Osteoblast (primary cell): ENCODE measurements at regions not wholly inside any gene's neighbourhood (a gene's known extent, or its start where the extent isn't known, plus 50 kb on each side); places are given as distances from the start of the nearest gene placed in this dataset.

Experiments used
- DNase-seq: peaks from one replicate; pipeline ENCODE4 v3.0.0; 2011; ENCODE audit warnings: low spot score, mixed read lengths; ENCODE audit not compliant: insufficient read length; ENCODE audit errors: missing footprints
- H2AFZ ChIP-seq: 2 replicates; pipeline ENCODE4 v1.6.0; 2011; ENCODE audit warnings: mild to moderate bottlenecking, low read length
- H3K27ac ChIP-seq: 2 replicates; pipeline ENCODE4 v1.5.1; 2011; ENCODE audit warnings: mild to moderate bottlenecking, low read depth, low read length, moderate library complexity
- H3K27me3 ChIP-seq: 2 replicates; pipeline ENCODE4 v1.6.0; 2012; ENCODE audit warnings: mild to moderate bottlenecking, control low read depth, inconsistent platforms, low read length, moderate library complexity; ENCODE audit not compliant: insufficient read depth
- H3K36me3 ChIP-seq: 2 replicates; pipeline ENCODE4 v1.5.1; 2011; ENCODE audit warnings: mild to moderate bottlenecking, low read length, control low read depth, moderate library complexity; ENCODE audit not compliant: insufficient read depth
- H3K4me1 ChIP-seq: 2 replicates; pipeline ENCODE4 v1.5.1; 2011; ENCODE audit warnings: mild to moderate bottlenecking, low read length, control low read depth, moderate library complexity; ENCODE audit not compliant: insufficient read depth
- H3K4me2 ChIP-seq: 2 replicates; pipeline ENCODE4 v1.6.0; 2011; ENCODE audit warnings: mild to moderate bottlenecking, low read length; ENCODE audit not compliant: insufficient read depth
- H3K4me3 ChIP-seq: fragments of 200-600 bp; sonication (generic); 3 replicates; pipeline ENCODE4 v1.5.1; 2012; ENCODE audit warnings: mild to moderate bottlenecking, low read length, inconsistent platforms; ENCODE audit not compliant: insufficient read depth
- H3K79me2 ChIP-seq: 2 replicates; pipeline ENCODE4 v1.6.0; 2012; ENCODE audit warnings: mild to moderate bottlenecking, low read length, control low read depth, inconsistent platforms; ENCODE audit not compliant: insufficient read depth
- H3K9me3 ChIP-seq: 2 replicates; pipeline ENCODE4 v1.5.1; 2011; ENCODE audit warnings: low read depth, low read length, control low read depth
- H4K20me1 ChIP-seq: 2 replicates; pipeline ENCODE4 v1.6.0; 2012; ENCODE audit warnings: mild to moderate bottlenecking, low read length, control low read depth; ENCODE audit not compliant: insufficient read depth
- TF ChIP-seq, protein P1 (sequence below): IDR thresholded peaks from 2 replicates; pipeline ENCODE4 v1.5.1; 2011; ENCODE audit warnings: mild to moderate bottlenecking, low read depth, low read length, moderate library complexity; ENCODE audit errors: extremely low read depth

DNA sequence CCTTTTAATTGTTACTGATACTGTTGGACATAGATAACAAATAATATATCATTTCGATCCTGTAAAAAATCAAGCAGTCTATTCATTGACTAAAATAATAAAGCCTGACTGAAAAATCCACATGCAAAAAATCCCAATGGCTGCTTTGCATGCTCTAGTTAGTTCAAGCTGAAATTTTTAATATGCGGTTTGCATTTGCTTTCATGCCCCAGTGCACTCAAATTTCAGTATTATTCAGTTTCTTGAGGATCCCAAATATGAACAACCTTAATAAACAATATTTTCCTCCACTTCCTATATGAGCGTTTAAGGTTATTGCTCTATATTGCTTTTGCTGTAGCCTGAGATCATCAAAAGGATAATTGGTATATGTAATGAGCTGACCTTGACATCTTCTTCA lies 75.1 kb upstream of the DPH5 start:
- Histone ChIP-seq H3K36me3 (no peaks in the 10 kb centered on the region), H3K4me1 (no peaks in the 10 kb centered on the region), H3K27ac (no peak overlapping the region), H3K4me2 (no peak overlapping the region), H3K27me3 (no peaks in the 10 kb centered on the region), H3K4me3 (no peak overlapping the region), H4K20me1 (no peaks in the 10 kb centered on the region), H3K79me2 (no peaks in the 10 kb centered on the region), H2AFZ (no peak overlapping the region), H3K9me3 (no peaks in the 10 kb centered on the region)
- TF ChIP-seq, protein P1, sequence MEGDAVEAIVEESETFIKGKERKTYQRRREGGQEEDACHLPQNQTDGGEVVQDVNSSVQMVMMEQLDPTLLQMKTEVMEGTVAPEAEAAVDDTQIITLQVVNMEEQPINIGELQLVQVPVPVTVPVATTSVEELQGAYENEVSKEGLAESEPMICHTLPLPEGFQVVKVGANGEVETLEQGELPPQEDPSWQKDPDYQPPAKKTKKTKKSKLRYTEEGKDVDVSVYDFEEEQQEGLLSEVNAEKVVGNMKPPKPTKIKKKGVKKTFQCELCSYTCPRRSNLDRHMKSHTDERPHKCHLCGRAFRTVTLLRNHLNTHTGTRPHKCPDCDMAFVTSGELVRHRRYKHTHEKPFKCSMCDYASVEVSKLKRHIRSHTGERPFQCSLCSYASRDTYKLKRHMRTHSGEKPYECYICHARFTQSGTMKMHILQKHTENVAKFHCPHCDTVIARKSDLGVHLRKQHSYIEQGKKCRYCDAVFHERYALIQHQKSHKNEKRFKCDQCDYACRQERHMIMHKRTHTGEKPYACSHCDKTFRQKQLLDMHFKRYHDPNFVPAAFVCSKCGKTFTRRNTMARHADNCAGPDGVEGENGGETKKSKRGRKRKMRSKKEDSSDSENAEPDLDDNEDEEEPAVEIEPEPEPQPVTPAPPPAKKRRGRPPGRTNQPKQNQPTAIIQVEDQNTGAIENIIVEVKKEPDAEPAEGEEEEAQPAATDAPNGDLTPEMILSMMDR, result no peak
- no peak for DNase-seq

DNA sequence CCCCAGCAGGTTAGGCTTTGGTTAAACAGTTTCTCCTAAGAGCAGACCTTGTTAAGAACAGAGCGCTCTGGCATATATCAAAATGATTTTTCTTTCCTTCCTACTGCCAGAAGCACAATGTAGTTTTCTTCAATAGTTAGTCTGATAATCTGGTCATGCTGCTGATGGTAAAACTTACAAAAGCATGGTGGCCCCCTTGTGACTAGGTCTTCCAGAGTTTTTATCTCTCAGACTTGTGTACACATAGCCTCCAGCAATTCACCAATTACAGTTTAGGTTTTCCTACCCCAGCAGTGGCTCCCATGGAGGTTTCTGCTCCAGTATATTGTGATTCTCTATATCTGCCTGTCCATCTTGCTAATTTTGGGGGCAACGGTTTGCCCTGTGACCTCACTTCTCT lies 73.3 kb upstream of the DPH5 start:
- H3K27ac ChIP-seq, result no peak overlapping the region

DNA sequence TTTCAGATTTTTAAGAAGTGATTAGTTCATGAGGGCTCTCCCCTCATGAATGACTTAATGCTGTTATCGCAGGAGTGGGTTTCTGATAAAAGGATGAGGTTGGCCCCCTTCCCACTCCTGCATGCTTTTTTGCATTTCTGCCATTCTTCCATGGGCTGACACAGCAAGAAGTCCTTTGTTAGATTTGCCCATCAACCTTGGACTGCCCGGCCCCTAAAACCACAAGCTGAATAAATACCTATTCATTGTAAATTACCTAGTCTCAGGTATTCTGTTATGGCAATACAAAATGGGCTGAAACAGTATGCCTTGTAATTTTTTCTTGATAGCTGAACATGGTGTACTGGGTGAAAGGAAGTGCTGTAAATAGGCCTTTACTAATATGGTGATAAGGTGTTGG lies 72.7 kb upstream of the DPH5 start:
- H4K20me1 ChIP-seq, result no peaks in the 10 kb centered on the region
- H3K79me2 ChIP-seq, result no peaks in the 10 kb centered on the region
- H3K36me3 ChIP-seq, result no peaks in the 10 kb centered on the region
- H2AFZ ChIP-seq, result no peak overlapping the region
- no peaks in the 10 kb centered on the region for H3K9me3 ChIP-seq
- no peak for DNase-seq
- H3K27me3 ChIP-seq, result no peaks in the 10 kb centered on the region
- TF ChIP-seq, protein P1, result no peak
- H3K27ac ChIP-seq, result no peak overlapping the region
- no peaks in the 10 kb centered on the region for H3K4me1 ChIP-seq
- H3K4me2 ChIP-seq, result no peak overlapping the region
- no peak overlapping the region for H3K4me3 ChIP-seq

More for the DNA sequence above, 73.3 kb upstream of the DPH5 start:
- H3K9me3 ChIP-seq, result no peaks in the 10 kb centered on the region
- no peak for DNase-seq
- H3K79me2 ChIP-seq, result no peaks in the 10 kb centered on the region
- TF ChIP-seq, protein P1, result no peak
- no peak overlapping the region for H3K4me3 ChIP-seq
- H3K36me3 ChIP-seq, result no peaks in the 10 kb centered on the region
- H3K4me2 ChIP-seq, result no peak overlapping the region
- H4K20me1 ChIP-seq, result no peaks in the 10 kb centered on the region
- no peaks in the 10 kb centered on the region for H3K27me3 ChIP-seq
- no peak overlapping the region for H2AFZ ChIP-seq
- H3K4me1 ChIP-seq, result no peaks in the 10 kb centered on the region

DNA sequence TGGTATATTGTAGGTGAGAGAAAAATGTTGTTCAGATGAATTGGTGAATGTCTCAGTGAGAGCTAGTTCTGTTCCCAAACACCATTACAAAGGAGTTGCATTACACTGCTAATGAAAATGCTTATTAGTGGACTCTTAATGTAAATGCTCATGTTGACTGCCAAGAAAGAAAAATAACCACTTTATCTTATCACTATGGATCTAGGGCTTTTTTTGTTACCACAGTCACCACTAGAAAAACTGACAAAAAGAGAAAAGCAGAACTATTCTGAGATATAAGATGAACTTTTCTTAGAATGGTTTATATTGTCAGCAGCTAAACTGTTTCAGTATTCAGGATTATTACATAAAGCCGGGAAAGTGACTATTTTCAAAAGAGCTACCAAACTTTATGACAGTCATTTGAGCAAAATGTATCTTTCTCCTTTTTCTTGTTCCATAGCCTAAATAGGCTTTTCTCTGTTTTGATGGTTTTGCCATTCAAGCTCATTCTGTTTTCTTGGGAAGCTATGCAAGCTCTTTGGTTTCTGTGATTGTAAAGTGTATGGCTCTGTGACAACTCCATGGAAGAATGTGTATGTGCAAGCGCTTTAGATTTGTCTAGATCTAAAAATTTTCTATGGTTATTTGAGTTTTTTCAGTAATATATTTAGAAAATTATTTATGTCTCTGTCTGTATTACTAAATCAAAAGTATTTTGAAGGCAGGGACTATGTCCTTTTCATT lies 64.2 kb upstream of the DPH5 start:
- H3K79me2 ChIP-seq, result no peaks in the 10 kb centered on the region
- H3K36me3 ChIP-seq, result no peaks in the 10 kb centered on the region
- H2AFZ ChIP-seq, result no peak overlapping the region
- H3K4me2 ChIP-seq, result no peak overlapping the region
- no peaks in the 10 kb centered on the region for H3K9me3 ChIP-seq
- no peak overlapping the region for H3K27ac ChIP-seq
- H3K4me3 ChIP-seq, result no peak overlapping the region
- no peak for DNase-seq
- TF ChIP-seq, protein P1, result no peak
- H3K27me3 ChIP-seq, result no peaks in the 10 kb centered on the region
- H3K4me1 ChIP-seq, result no peaks in the 10 kb centered on the region
- H4K20me1 ChIP-seq, result no peaks in the 10 kb centered on the region
